GM18520 (cell line): ENCODE measurements at regions not wholly inside any gene's neighbourhood (a gene's known extent, or its start where the extent isn't known, plus 50 kb on each side); places are given as distances from the start of the nearest gene placed in this dataset.

Experiments
- ATAC-seq: cut with Tn5 transposase; IDR thresholded peaks from one replicate; pipeline ENCODE4 v1.9.1; 2021; ENCODE audit not compliant: unreplicated experiment

DNA sequence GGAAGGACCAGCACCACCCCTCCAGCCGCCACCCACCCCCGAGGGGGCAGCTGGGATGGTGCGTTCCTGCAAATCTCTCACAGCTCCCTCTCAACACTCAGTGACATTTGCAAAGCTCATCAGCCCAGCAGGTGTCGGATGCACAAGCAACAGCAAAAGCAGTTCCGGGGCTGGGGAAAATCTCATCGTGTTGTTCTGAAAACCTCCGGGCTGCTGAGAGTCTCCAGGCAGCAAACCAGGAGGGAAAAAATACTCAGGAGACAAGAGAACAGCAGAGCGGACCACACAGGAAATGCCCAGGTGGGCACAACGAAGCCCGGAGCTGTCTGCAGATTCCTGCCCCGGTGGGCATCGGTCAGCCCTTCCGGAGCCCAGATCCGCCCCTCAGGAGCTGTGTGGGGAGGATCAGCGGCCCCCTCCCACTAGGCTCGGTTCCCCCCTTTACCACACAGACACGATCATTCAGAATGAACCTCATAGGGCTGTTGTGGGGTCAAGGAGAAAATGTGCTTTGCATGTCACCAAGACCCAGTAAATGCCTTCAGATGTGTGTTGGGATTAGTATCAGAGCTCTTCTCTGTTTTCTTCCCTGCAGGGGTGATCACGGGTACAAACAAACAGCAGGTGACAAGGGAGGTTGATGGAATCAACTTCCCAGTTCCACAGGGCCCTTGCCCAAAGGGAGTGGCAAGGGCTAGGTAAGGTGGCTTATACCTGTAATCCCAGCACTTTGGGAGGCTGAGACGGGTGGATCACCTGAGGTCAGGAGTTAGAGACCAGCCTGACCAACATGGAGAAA lies 127.0 kb upstream of the TIAM1 start:
- ATAC-seq = no peak

DNA sequence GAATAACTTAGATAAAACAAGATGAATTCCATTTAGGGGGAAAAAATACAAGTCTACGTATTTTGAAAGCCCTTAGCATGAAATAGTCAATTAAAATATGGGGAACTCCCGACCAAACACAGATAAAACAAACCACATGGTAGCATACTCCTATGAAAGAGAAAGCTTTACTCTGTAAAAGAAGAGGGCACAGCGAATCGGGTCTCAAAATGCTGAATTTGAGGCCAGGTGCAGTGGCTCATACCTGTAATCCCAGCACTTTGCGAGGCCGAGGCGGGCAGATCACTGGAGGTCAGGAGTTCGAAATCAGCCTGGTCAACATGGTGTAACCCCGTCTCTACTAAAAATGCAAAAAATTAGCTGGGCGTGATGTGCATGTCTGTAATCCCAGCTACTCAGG lies 116.9 kb upstream of the TIAM1 start:
- no peak for ATAC-seq

- ATAC-seq = no peak
Observed at GRCh38 chr21:31459457-31459856, 115.4 kb upstream of the TIAM1 start.

DNA sequence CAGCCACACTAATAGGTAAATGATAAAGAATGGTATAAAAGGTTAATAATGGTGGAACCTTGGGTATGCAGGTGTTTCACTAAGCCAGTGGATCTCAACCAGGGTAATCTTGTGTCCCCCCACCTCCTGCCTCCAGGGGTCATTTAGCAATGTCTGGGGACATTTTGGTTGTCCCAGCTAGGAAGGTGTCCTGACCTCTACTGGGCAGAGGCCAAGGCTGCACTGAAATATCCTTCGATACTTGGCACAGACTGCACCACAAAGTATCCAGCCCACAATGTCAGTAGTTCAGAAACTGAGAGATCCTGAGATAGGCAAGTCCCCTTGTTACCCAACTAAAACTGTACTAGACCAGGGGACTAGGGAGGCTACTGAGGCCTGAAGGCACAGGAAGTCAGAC lies 113.6 kb upstream of the TIAM1 start:
- no peak for ATAC-seq

GRCh38 chr21:31456201-31456600 lies 112.1 kb upstream of the TIAM1 start:
- ATAC-seq = no peak

GRCh38 chr21:31455506-31455905 lies 111.4 kb upstream of the TIAM1 start:
- ATAC-seq = no peak

DNA sequence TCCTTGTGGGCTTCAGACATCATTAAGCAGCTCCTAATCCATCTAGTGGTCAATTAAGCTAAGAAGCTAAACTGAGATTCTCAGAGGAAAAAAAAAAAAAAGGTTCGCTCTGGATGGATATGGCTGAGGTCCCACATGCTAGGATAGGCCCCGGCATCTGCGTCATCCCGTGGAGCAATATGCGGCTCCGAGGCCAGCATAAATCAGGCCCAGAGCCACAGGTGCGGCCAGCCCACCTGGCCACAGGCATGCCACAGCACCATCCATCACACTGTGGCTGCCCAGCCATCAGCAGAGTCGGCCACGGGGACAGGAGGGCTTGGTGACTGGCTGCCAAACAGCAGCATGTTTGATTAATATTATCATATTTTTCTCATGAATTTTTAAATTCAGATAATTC lies 106.9 kb upstream of the TIAM1 start:
- ATAC-seq = no peak

- no peak for ATAC-seq
Observed at GRCh38 chr21:31449921-31450535, 106.0 kb upstream of the TIAM1 start.

GRCh38 chr21:31448496-31448895 lies 104.4 kb upstream of the TIAM1 start:
- no peak for ATAC-seq

DNA sequence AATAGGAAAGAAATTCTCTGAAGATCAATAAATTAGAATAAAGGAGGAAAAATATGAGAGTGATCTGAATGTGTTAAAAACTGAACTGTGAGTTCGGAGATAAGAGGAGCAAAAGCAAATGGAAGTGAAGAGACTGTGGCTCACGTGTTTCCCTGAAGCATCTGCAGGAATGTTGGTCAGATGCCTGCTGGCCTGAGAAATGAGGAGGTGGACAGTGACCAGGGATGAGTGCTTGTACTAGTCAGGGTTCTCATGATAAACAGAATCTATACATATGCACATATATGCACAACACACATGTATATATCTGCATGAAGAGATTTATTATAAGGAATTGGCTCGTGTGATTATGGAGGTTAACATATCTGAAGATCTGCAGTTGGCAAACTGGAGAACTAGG lies 103.4 kb upstream of the TIAM1 start:
- no peak for ATAC-seq

DNA sequence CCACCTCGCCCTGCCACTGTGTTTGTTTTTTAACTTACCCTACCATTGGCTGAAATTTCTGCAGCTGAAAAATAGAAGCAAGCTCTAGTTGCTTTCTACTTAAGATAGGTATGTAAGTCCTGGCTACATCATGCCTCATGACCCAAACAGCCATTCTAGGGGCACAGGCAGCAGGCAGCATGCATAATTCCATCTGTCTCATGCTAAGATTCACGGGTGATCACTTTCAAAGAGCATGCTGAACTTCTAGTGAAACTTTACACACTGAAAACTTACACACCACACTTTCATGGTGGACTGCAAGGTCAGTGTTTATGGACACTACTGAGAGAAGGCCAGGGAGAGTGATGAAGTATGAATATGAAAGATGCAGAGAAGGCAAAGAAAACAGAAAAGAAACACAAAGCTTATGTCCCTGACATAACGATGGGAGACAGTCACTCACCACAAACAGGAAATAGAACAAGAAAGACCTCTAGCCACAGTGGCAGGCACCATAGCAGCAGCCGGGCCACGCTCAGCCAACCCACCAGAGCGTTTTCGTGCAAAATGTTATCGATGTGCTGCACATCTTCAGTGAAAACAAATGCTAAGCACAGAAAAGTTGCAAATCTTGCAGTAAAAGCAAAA lies 102.3 kb upstream of the TIAM1 start:
- no peak for ATAC-seq

- no peak for ATAC-seq
Observed at GRCh38 chr21:31445137-31445536, 101.1 kb upstream of the TIAM1 start.

GRCh38 chr21:31443736-31444521 lies 99.9 kb upstream of the TIAM1 start:
- no peak for ATAC-seq

- no peak for ATAC-seq
Observed at GRCh38 chr21:31442339-31442738, 98.3 kb upstream of the TIAM1 start.

DNA sequence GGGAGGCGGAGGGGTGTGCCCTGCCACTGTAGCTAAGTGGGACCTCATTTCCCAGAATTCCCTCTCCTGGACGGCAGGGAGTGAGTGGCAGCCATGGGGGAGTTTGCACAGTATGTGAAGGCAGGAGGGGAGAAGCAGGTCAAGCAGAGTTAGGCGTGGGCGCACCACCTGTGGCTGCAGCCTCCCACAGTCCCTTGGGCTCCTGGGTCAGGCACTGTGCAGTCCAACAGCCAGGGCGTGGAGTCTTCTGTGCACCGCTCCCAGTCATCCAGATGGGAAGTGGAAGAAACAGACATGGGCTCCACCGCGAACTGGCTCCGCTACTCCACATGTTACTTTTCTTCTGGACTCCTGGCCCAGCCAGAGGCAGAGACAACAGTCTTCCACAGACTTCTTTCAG lies 85.4 kb upstream of the TIAM1 start:
- no peak for ATAC-seq

DNA sequence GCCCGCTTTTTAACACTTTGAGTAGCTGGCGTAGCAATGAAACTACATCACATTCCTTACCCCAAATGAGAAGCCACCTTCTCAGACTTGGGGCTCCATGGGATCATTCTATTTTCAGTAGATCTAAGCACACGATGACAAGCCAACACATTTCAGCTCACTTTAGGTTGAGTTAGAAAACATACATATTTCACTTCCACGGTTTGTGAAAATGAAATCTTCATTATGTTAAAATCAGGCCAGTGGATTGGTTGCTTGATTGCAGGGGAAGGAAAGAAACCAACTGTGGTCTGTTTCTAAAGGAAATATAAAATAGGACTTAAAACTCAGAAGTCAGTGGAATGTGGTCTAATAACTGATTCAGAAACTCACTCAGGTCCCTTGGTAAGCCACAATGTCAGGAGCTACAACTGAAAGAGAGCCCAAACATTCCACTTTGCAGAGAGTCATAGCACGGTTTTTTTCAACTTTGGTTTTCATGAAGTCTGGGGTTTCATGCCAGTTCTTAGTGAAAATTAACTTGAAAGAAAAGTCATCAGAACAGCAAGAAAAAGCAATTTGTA lies 82.3 kb upstream of the TIAM1 start:
- ATAC-seq = no peak

GRCh38 chr21:31425138-31425537 lies 81.1 kb upstream of the TIAM1 start:
- no peak for ATAC-seq

- ATAC-seq = no peak
Observed at GRCh38 chr21:31424058-31424457, 80.0 kb upstream of the TIAM1 start.

- no peak for ATAC-seq
Observed at GRCh38 chr21:31420988-31421387, 76.9 kb upstream of the TIAM1 start.

DNA sequence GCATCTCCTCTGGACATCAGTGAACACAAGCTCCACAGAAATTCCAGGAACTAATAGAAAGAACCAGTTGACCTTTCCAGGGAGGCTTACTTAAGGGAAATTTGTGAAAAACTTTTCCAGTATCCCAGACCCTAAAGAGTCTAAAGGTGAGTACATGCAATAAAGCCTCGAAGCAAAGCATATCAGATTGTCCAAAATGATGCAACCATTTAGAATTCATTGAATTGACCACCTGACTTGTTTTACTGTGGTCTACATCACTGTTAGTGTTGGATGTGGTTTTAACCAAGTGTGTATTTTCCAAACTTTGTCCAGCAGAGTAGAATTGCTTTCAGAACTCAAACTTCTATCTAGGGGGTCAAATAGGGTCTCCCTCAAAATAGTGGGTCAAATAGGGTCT lies 76.3 kb upstream of the TIAM1 start:
- ATAC-seq = no peak

DNA sequence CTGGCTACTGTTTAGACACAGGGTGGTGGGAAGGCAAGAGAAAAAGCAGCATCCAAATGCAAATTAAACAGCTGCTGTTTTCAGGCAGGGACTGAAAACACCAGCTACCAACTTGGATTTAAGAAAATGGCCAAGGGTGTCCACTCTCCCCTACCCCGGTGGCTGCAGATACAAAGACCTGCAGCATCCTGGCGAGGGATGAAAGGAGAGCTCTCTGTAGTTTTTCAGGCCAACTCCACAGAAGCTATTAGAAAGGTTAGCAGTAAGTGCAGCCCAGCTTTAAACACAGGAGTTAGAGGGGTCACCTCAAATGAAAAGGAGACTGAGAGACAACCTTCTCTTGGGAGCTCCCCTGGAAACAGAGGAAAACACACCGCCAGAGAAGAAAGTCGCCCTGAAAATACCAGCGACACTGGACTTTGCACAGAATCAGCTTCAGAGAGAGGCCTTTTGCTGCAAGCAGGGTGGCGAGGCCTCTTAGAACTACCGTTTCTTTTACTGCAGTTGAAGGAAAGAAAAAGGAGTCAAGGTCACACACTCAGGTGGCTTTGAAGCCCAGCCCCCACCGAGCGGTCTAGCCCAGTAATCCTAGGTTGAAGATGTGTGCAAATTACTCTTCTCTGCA lies 74.4 kb upstream of the TIAM1 start:
- ATAC-seq = no peak
